MCF 10A (cell line): ENCODE measurements at regions not wholly inside any gene's neighbourhood (a gene's known extent, or its start where the extent isn't known, plus 50 kb on each side); places are given as distances from the start of the nearest gene placed in this dataset.
"Not testable (repeated sequence)": the region's sequence is repeated elsewhere in the genome, so short reads cannot be mapped to it uniquely, and the experiment has no call there.

Experiments used
- BruUV-seq: library from RNA; stranded (reverse); fragments of 400-500 nt; replicated peaks from 2 replicates; lab custom pipeline; 2021; lab: Mats Ljungman, UMichigan
- CTCF ChIA-PET: fragments of 300-600 bp; sonication (Branson Sonifier 250); formaldehyde crosslinking; extraction: SDS; loops from one replicate; lab custom pipeline; 2021; ENCODE audit warnings: antibody characterized with exemption, inconsistent platforms; lab: Yijun Ruan, JAX
- POLR2A ChIA-PET: fragments of 300-600, 350-650 bp; sonication (Branson Sonifier 250); formaldehyde crosslinking; extraction: SDS; loops from one replicate; lab custom pipeline; 2020; ENCODE audit warnings: antibody characterized with exemption, inconsistent platforms; lab: Yijun Ruan, JAX
- DNase-seq: peaks from one replicate; pipeline ENCODE4 v3.0.0-alpha.2; 2018; ENCODE audit not compliant: unreplicated experiment
- H3K27ac Mint-ChIP-seq: one replicate; pipeline ENCODE4 v1.8.0; 2022; ENCODE audit warnings: mild to moderate bottlenecking, low read depth, mixed read lengths; ENCODE audit not compliant: unreplicated experiment
- H3K27me3 Mint-ChIP-seq: one replicate; pipeline ENCODE4 v1.8.0; 2022; ENCODE audit warnings: mixed read lengths; ENCODE audit not compliant: insufficient read depth, unreplicated experiment
- H3K36me3 Mint-ChIP-seq: one replicate; pipeline ENCODE4 v1.8.0; 2022; ENCODE audit warnings: mild to moderate bottlenecking, moderate library complexity, mixed read lengths; ENCODE audit not compliant: insufficient read depth, unreplicated experiment
- H3K4me1 Mint-ChIP-seq: one replicate; pipeline ENCODE4 v1.8.0; 2022; ENCODE audit warnings: mixed read lengths; ENCODE audit not compliant: insufficient read depth, unreplicated experiment
- H3K4me3 Mint-ChIP-seq: one replicate; pipeline ENCODE4 v1.8.0; 2022; ENCODE audit warnings: mild to moderate bottlenecking, moderate library complexity, mixed read lengths; ENCODE audit not compliant: unreplicated experiment
- H3K9me3 Mint-ChIP-seq: one replicate; pipeline ENCODE4 v1.8.0; 2022; ENCODE audit warnings: mixed read lengths; ENCODE audit not compliant: unreplicated experiment
- intact Hi-C: fragments of 100-400 bp; cut with micrococcal nuclease; formaldehyde crosslinking; loops from 2 replicates; pipeline ENCODE4 v1.14.1; 2022
- TF ChIP-seq, protein P1 (sequence below): fragments of 200-600 bp; IDR thresholded peaks from one replicate; pipeline ENCODE4 v1.8.0; 2022; ENCODE audit warnings: antibody characterized with exemption, mild to moderate bottlenecking; ENCODE audit not compliant: unreplicated experiment

DNA sequence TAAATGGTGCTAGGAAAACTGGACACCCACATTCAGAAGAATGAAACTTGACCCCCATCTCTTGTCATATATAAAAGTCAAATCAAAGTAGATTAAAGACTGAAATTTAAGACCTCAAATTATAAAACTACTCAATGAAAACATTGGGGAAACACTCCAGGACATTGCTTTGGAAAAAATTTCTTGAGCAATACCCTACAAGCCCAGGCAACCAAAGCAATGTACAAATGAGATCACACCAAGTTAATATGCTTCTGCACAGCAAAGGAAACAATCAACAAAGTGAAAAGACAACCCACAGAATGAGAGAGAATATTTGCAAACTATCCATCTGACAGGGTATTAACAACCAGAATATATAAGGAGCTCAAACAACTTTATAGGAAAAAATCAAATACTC lies 407.9 kb upstream of the BTBD3 start:
- H3K27ac Mint-ChIP-seq, result no peak overlapping the region
- intact Hi-C loops, result no loop called here
- DNase-seq, result no peak
- no peaks in the 10 kb centered on the region for H3K9me3 Mint-ChIP-seq
- no TSS peak for BruUV-seq
- TF ChIP-seq, protein P1, sequence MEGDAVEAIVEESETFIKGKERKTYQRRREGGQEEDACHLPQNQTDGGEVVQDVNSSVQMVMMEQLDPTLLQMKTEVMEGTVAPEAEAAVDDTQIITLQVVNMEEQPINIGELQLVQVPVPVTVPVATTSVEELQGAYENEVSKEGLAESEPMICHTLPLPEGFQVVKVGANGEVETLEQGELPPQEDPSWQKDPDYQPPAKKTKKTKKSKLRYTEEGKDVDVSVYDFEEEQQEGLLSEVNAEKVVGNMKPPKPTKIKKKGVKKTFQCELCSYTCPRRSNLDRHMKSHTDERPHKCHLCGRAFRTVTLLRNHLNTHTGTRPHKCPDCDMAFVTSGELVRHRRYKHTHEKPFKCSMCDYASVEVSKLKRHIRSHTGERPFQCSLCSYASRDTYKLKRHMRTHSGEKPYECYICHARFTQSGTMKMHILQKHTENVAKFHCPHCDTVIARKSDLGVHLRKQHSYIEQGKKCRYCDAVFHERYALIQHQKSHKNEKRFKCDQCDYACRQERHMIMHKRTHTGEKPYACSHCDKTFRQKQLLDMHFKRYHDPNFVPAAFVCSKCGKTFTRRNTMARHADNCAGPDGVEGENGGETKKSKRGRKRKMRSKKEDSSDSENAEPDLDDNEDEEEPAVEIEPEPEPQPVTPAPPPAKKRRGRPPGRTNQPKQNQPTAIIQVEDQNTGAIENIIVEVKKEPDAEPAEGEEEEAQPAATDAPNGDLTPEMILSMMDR, result no peak
- no peaks in the 10 kb centered on the region for H3K27me3 Mint-ChIP-seq
- no peaks in the 10 kb centered on the region for H3K4me1 Mint-ChIP-seq
- no peaks in the 10 kb centered on the region for H3K36me3 Mint-ChIP-seq
- ChIA-PET CTCF (interaction anchor here (0.6 to 0.8 kb wide), 2 partner anchors 125 to 203 kb away, joined by 3 to 8 read pairs; no protein-coding TSS in a partner anchor), POLR2A (interaction anchor here (1.4 kb wide), 1 partner anchor 14 kb away, joined by 5 read pairs; no protein-coding TSS in a partner anchor)
- H3K4me3 Mint-ChIP-seq, result no peak overlapping the region

DNA sequence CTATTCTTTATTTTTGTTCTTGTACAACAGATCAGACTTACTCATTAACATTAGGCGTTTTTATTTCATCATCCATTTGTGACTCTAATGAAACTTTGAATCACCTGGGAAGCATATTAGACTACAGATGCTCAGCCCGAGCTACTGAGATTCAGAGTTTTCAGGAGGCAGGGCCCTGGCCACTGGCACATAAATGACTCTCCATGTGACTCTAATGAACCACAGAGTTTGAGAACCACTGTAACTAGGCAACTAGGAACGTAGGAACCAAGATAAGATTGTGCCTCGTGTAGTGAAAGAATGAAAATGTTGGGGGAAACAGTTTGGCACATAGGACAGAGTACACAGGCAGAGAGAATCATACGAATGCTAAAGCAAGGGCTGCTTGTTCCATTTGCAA lies 405.9 kb upstream of the BTBD3 start:
- no peak overlapping the region for H3K4me3 Mint-ChIP-seq
- no TSS peak for BruUV-seq
- ChIA-PET CTCF (no interaction called here), POLR2A (no interaction called here)
- no peaks in the 10 kb centered on the region for H3K9me3 Mint-ChIP-seq
- TF ChIP-seq, protein P1, result no peak
- H3K36me3 Mint-ChIP-seq, result no peaks in the 10 kb centered on the region
- H3K4me1 Mint-ChIP-seq, result no peaks in the 10 kb centered on the region
- intact Hi-C loops, result no loop called here
- H3K27ac Mint-ChIP-seq, result no peak overlapping the region
- no peak for DNase-seq
- H3K27me3 Mint-ChIP-seq, result no peaks in the 10 kb centered on the region

DNA sequence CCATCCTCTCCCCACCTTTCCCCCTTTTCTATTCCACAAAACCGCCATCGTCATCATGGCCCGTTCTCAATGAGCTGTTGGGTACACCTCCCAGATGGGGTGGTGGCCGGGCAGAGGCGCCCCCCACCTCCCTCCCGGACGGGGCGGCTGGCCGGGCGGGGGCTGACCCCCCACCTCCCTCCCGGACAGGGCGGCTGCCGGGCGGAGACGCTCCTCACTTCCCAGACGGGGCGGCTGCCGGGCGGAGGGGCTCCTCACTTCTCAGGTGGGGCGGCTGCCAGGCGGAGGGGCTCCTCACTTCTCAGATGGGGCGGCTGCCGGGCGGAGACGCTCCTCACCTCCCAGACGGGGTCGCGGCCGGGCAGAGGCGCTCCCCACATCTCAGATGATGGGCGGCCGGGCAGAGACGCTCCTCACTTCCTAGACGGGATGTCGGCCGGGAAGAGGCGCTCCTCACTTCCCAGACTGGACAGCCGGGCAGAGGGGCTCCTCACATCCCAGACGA lies 404.4 kb upstream of the BTBD3 start:
- DNase-seq, H3K27ac Mint-ChIP-seq, H3K4me1 Mint-ChIP-seq, BruUV-seq, H3K4me3 Mint-ChIP-seq, H3K9me3 Mint-ChIP-seq, H3K27me3 Mint-ChIP-seq, POLR2A ChIA-PET, H3K36me3 Mint-ChIP-seq, intact Hi-C loops: not testable (repeated sequence)
- CTCF ChIA-PET, result interaction anchor here (0.7 kb wide), 1 partner anchor 1323 kb away, joined by 4 read pairs; no protein-coding TSS in a partner anchor

DNA sequence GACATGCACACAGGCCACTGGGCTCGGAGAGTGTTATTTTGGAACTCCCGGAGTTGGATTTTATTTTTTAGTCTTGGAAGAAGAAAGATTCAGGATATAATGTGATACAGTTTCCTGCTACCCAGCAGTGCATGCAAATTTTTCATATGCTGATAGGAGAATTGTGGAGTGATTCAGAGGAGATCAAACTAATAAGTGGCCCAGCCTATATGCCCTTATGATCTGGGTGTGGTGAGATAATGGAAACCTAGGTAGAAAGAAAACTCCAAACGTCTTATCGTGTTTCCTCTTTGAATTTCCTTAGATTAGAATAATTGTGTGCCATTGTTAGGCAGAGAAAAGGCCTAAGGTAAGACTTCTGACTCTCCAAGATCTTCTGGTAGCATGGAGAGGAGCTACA lies 401.2 kb upstream of the BTBD3 start:
- H3K27me3 Mint-ChIP-seq, result no peaks in the 10 kb centered on the region
- no peaks in the 10 kb centered on the region for H3K36me3 Mint-ChIP-seq
- DNase-seq, result no peak
- ChIA-PET CTCF (interaction anchor here (0.6 kb wide), 1 partner anchor 187 kb away, joined by 3 read pairs; no protein-coding TSS in a partner anchor), POLR2A (interaction anchor here (0.6 kb wide), 2 partner anchors 868 to 932 kb away, joined by 3 read pairs; no protein-coding TSS in a partner anchor)
- TF ChIP-seq, protein P1, result no peak
- intact Hi-C loops, result no loop called here
- no peaks in the 10 kb centered on the region for H3K4me1 Mint-ChIP-seq
- H3K27ac Mint-ChIP-seq, result no peak overlapping the region
- no peak overlapping the region for H3K4me3 Mint-ChIP-seq
- H3K9me3 Mint-ChIP-seq, result no peaks in the 10 kb centered on the region
- no TSS peak for BruUV-seq
